Smooth muscle cell (in vitro differentiated cells): ENCODE measurements at regions not wholly inside any gene's neighbourhood (a gene's known extent, or its start where the extent isn't known, plus 50 kb on each side); places are given as distances from the start of the nearest gene placed in this dataset.

Source experiments
- DNase-seq: peaks from one replicate; lab custom pipeline; 2025; ENCODE audit not compliant: unreplicated experiment; lab: John Stamatoyannopoulos, UW
- H2AFZ ChIP-seq: fragments of 200-600 bp; sonication (generic); 2 replicates; pipeline ENCODE4 v1.6.0; 2016; ENCODE audit warnings: antibody characterized with exemption, low read depth, mild to moderate bottlenecking
- H3F3A ChIP-seq: fragments of 200-600 bp; sonication (generic); 2 replicates; pipeline ENCODE4 v1.6.0; 2017; ENCODE audit warnings: antibody characterized with exemption, low read depth
- H3K27ac ChIP-seq: fragments of 200-600 bp; sonication (generic); 2 replicates; pipeline ENCODE4 v1.5.1; 2016; ENCODE audit warnings: low read depth, mild to moderate bottlenecking
- H3K27me3 ChIP-seq: fragments of 200-600 bp; sonication (generic); 2 replicates; pipeline ENCODE4 v1.6.1; 2016; ENCODE audit warnings: low read depth, mild to moderate bottlenecking
- H3K36me3 ChIP-seq: fragments of 200-600 bp; sonication (generic); 2 replicates; pipeline ENCODE4 v1.5.1; 2016; ENCODE audit warnings: low read depth
- H3K4me1 ChIP-seq: fragments of 200-600 bp; sonication (generic); 2 replicates; pipeline ENCODE4 v1.5.1; 2016; ENCODE audit warnings: low read depth
- H3K4me2 ChIP-seq: fragments of 200-600 bp; sonication (generic); 2 replicates; pipeline ENCODE4 v1.6.0; 2016; ENCODE audit warnings: mild to moderate bottlenecking
- H3K4me3 ChIP-seq: fragments of 200-600 bp; sonication (generic); 2 replicates; pipeline ENCODE4 v1.5.1; 2016; ENCODE audit warnings: mild to moderate bottlenecking
- H3K79me2 ChIP-seq: fragments of 200-600 bp; sonication (generic); 2 replicates; pipeline ENCODE4 v1.6.0; 2016; ENCODE audit warnings: low read depth, mild to moderate bottlenecking
- H3K9ac ChIP-seq: fragments of 200-600 bp; sonication (generic); 2 replicates; pipeline ENCODE4 v1.6.0; 2016; ENCODE audit warnings: low read depth
- H3K9me3 ChIP-seq: fragments of 200-600 bp; sonication (generic); replicated peaks from 2 replicates; pipeline ENCODE4 v1.5.1; 2016; ENCODE audit warnings: low read depth
- H4K20me1 ChIP-seq: fragments of 200-600 bp; sonication (generic); 2 replicates; pipeline ENCODE4 v1.6.0; 2016; ENCODE audit warnings: low read depth
- WGBS: methylation state at CpG from one replicate; pipeline ENCODE4 v1.1.7; 2016; ENCODE audit warnings: low lambda C conversion rate; 5-methylcytosine and 5-hydroxymethylcytosine counted together
- TF ChIP-seq, protein P1 (sequence below): fragments of 200-600 bp; sonication (generic); IDR thresholded peaks from 2 replicates; pipeline ENCODE4 v1.5.1; 2017; ENCODE audit warnings: borderline replicate concordance, mild to moderate bottlenecking, antibody characterized with exemption; ENCODE audit not compliant: insufficient read depth, poor library complexity, severe bottlenecking

DNA sequence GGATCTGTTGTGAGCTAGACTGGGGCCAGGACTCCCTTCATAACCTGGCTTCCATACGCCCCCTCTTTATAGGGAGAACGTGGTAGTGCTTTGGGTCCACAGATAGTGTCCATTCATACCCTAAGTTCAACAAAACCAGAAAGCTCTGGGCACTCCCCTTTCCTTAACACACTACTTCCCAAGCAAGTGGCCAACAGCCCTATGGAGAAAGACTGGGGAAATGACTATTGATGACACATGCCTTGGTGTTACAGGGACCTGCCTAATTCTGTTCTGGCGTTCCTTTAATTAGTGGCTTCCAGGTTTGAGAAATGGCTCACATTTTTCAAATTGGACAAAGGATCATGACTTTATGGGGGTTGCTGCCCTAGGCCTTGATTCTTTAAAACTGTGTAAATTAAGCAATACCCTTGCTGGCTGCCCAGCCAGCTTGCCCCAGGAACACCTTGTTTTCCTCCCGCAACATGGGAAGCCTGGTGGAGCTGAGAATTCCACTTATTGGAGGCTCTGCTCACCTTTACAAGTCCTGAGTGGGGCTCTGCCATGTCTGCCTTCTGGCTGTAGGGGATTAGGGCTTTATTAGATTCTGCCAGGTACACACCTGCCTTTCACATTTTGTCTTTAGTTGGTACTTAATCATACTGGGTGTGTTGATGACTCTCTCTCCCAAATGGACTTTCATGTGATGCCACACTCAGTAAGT, 61.1 kb downstream of the RGS12 start:
- H3K4me3 ChIP-seq, result no peak overlapping the region
- H3K27ac ChIP-seq, result no peak overlapping the region
- no peaks in the 10 kb centered on the region for H3K4me1 ChIP-seq
- peaks cover 6% of the 10 kb centered on the region for H3K9me3 ChIP-seq
- H3F3A ChIP-seq, result no peaks in the 10 kb centered on the region
- no peak for DNase-seq
- WGBS, result 90% methylated on average over 4 of the region's 4 CpGs
- H4K20me1 ChIP-seq, result peaks cover 52% of the 10 kb centered on the region
- H3K79me2 ChIP-seq, result no peaks in the 10 kb centered on the region
- H3K27me3 ChIP-seq, result no peaks in the 10 kb centered on the region
- H3K36me3 ChIP-seq, result no peaks in the 10 kb centered on the region
- H2AFZ ChIP-seq, result no peak overlapping the region
- no peak overlapping the region for H3K4me2 ChIP-seq
- TF ChIP-seq, protein P1, sequence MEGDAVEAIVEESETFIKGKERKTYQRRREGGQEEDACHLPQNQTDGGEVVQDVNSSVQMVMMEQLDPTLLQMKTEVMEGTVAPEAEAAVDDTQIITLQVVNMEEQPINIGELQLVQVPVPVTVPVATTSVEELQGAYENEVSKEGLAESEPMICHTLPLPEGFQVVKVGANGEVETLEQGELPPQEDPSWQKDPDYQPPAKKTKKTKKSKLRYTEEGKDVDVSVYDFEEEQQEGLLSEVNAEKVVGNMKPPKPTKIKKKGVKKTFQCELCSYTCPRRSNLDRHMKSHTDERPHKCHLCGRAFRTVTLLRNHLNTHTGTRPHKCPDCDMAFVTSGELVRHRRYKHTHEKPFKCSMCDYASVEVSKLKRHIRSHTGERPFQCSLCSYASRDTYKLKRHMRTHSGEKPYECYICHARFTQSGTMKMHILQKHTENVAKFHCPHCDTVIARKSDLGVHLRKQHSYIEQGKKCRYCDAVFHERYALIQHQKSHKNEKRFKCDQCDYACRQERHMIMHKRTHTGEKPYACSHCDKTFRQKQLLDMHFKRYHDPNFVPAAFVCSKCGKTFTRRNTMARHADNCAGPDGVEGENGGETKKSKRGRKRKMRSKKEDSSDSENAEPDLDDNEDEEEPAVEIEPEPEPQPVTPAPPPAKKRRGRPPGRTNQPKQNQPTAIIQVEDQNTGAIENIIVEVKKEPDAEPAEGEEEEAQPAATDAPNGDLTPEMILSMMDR, result no peak
- no peak overlapping the region for H3K9ac ChIP-seq

- Histone ChIP-seq H3K36me3 (no peaks in the 10 kb centered on the region), H2AFZ (no peak overlapping the region), H3F3A (no peaks in the 10 kb centered on the region), H3K79me2 (no peaks in the 10 kb centered on the region), H3K4me1 (no peaks in the 10 kb centered on the region), H3K9ac (no peak overlapping the region), H3K27me3 (no peaks in the 10 kb centered on the region), H3K27ac (no peak overlapping the region), H3K9me3 (peaks cover 6% of the 10 kb centered on the region), H3K4me3 (no peak overlapping the region), H4K20me1 (peaks cover 51% of the 10 kb centered on the region), H3K4me2 (no peak overlapping the region)
- 90% methylated on average over 4 of the region's 4 CpGs for WGBS
- DNase-seq, result no peak
- TF ChIP-seq, protein P1, result no peak
Measured at GRCh38 chr4:3354455-3354811, 61.6 kb downstream of the RGS12 start.

GRCh38 chr4:3355266-3355748, 62.5 kb downstream of the RGS12 start:
- H3K27me3 ChIP-seq, result no peaks in the 10 kb centered on the region
- H3K9ac ChIP-seq, result no peak overlapping the region
- H3K27ac ChIP-seq, result no peak overlapping the region
- H3K4me1 ChIP-seq, result no peaks in the 10 kb centered on the region
- H2AFZ ChIP-seq, result no peak overlapping the region
- no peaks in the 10 kb centered on the region for H3K36me3 ChIP-seq
- no peaks in the 10 kb centered on the region for H3K79me2 ChIP-seq
- peaks cover 6% of the 10 kb centered on the region for H3K9me3 ChIP-seq
- TF ChIP-seq, protein P1, result no peak
- DNase-seq, result no peak
- no peak overlapping the region for H3K4me3 ChIP-seq
- 94% methylated on average over 8 of the region's 8 CpGs for WGBS
- H3K4me2 ChIP-seq, result no peak overlapping the region
- H3F3A ChIP-seq, result no peaks in the 10 kb centered on the region
- H4K20me1 ChIP-seq, result peaks cover 59% of the 10 kb centered on the region

DNA sequence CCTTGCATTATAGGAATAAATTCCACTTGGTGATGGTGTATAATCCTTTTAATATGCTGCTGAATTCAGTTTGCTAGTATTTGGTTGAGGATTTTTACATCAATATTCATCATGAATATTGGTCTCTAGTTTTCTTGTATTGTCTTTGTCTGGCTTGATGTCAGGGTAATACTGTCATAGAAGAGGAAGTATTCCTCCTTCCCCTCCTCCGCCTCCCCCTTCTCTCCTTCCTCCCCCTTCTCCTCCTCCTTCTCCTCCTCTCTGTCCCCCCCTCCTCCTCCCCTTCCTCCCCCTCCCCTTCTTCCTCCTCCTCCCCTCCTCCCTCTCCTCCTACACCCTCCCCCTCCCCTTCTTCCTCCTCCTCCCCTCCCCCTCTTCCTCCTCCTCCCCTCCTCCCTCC, 65.8 kb downstream of the RGS12 start:
- Histone ChIP-seq H4K20me1 (peaks cover 69% of the 10 kb centered on the region), H3K36me3 (no peaks in the 10 kb centered on the region), H3K4me1 (no peaks in the 10 kb centered on the region), H3K4me2 (no peak overlapping the region), H3K27ac (no peak overlapping the region), H3K27me3 (no peaks in the 10 kb centered on the region), H2AFZ (no peak overlapping the region), H3F3A (no peaks in the 10 kb centered on the region), H3K4me3 (no peak overlapping the region), H3K9ac (no peak overlapping the region), H3K79me2 (no peaks in the 10 kb centered on the region), H3K9me3 (peaks cover 6% of the 10 kb centered on the region)
- TF ChIP-seq, protein P1, result no peak
- no peak for DNase-seq
- no CpG with 5 or more reads among the region's 1 CpG for WGBS
